ENCODE measurements at regions not wholly inside any gene's neighbourhood (a gene's known extent, or its start where the extent isn't known, plus 50 kb on each side); places are given as distances from the start of the nearest gene placed in this dataset.

DNA sequence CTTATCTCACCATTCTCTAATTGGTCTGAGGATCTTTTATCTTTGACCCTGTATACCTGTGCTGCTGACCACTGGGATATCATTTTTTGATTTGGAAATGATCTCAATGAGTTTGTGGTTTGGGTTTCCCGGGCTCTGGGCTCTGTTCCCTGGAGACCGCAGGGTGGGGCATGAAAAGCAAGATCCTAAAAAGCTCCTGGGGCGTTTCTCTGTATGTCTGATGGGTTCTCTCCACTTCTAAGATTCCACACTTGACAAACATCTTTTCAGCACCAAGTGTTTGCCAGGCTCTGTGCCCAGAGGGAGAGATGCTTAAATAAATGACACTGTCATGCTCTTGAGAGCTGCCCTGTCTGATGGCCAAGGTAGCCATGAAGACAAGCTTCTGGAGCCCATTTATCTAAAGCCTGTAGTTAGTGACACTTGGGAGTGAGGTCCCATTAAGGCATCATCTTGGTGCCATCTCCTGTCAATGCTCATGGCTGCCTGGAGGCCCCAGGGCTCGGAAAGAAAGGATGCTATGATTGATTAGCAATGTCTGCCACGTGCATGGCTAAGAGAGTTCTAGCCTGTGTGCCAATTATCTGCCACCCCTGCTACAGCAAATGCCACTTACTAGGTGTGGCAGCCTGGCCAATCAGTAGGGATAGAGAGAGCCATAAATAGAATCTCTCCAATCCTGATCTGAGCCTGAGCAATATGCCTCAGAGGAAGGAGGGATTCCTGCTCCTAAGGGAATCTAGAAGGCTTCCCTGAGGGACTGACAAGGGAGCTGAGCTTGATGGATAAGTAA lies 531.6 kb downstream of the MN1 start:
- DNase-seq (ENCODE audit: low read depth), result no peak
- no peak overlapping the region for H3K4me3 ChIP-seq (ENCODE audit: low read depth, low read length)
- TF ChIP-seq, protein P1, sequence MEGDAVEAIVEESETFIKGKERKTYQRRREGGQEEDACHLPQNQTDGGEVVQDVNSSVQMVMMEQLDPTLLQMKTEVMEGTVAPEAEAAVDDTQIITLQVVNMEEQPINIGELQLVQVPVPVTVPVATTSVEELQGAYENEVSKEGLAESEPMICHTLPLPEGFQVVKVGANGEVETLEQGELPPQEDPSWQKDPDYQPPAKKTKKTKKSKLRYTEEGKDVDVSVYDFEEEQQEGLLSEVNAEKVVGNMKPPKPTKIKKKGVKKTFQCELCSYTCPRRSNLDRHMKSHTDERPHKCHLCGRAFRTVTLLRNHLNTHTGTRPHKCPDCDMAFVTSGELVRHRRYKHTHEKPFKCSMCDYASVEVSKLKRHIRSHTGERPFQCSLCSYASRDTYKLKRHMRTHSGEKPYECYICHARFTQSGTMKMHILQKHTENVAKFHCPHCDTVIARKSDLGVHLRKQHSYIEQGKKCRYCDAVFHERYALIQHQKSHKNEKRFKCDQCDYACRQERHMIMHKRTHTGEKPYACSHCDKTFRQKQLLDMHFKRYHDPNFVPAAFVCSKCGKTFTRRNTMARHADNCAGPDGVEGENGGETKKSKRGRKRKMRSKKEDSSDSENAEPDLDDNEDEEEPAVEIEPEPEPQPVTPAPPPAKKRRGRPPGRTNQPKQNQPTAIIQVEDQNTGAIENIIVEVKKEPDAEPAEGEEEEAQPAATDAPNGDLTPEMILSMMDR (IDR thresholded peaks at IDR 0.05; ENCODE audit: insufficient read depth, low read depth, low read length), result no peak

GRCh38 chr22:27270818-27271510 lies 530.6 kb downstream of the MN1 start:
- DNase-seq (ENCODE audit: low read depth), result no peak
- H3K4me3 ChIP-seq (ENCODE audit: low read depth, low read length), result no peak overlapping the region
- TF ChIP-seq, protein P1 (IDR thresholded peaks at IDR 0.05; ENCODE audit: insufficient read depth, low read depth, low read length), result no peak

DNA sequence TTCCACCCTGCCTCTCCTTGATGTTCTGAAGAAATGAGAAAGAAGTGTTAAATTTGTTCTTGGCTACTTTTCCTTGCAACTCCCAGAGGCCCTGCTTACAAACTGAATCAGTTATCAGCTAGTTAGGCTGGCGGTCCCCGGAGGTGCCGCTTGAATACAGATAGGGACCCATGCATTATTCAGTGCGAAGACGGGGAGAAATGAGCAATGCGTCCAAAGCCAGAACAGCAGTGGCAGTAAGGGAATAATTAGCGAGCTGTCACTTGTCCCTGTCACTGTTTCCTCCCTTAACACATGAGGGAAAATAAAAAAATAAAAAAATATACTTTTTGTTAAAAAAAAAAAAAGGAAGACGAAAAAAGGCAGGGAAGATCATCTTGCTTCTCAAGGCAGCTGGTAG lies 528.1 kb downstream of the MN1 start:
- TF ChIP-seq, protein P1 (IDR thresholded peaks at IDR 0.05; ENCODE audit: insufficient read depth, low read depth, low read length), result no peak
- no peak overlapping the region for H3K4me3 ChIP-seq (ENCODE audit: low read depth, low read length)

DNA sequence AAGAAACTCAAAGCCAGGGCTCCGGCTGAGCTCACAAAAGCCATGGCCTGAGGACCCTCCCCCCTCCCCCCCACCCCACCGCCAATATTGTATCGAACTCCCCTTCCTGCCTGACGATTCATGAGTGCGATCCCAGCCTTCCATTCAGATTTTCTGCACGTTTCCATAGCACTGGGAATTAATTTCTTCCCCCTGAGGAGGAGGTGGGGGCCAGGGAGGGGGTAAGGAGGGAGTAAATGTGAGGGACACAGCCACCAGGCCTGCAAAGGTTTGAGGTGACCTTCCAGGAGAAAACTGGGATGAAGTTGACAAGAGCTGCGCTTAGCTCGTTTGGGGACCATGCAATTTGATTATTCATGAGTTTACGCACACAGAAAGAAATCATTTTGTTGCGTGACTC lies 527.7 kb downstream of the MN1 start:
- no peak overlapping the region for H3K4me3 ChIP-seq (ENCODE audit: low read depth, low read length)
- TF ChIP-seq, protein P1 (IDR thresholded peaks at IDR 0.05; ENCODE audit: insufficient read depth, low read depth, low read length), result no peak
- DNase-seq (ENCODE audit: low read depth), result no peak

More for the DNA sequence above, 528.1 kb downstream of the MN1 start:
- no peak for DNase-seq (ENCODE audit: low read depth)

- TF ChIP-seq, protein P1 (IDR thresholded peaks at IDR 0.05; ENCODE audit: insufficient read depth, low read depth, low read length), result no peak
- DNase-seq (ENCODE audit: low read depth), result no peak
These were observed 526.6 kb downstream of the MN1 start for GRCh38 chr22:27274770-27275449.

GRCh38 chr22:27278946-27279345 lies 522.6 kb downstream of the MN1 start:
- H3K4me3 ChIP-seq (ENCODE audit: low read depth, low read length), result no peak overlapping the region
- no peak for DNase-seq (ENCODE audit: low read depth)
- TF ChIP-seq, protein P1 (IDR thresholded peaks at IDR 0.05; ENCODE audit: insufficient read depth, low read depth, low read length), result no peak

More at GRCh38 chr22:27274770-27275449, 526.6 kb downstream of the MN1 start:
- H3K4me3 ChIP-seq (ENCODE audit: low read depth, low read length), result no peak overlapping the region

Data from fibroblast of villous mesenchyme (primary cell).